ENCODE measurements at regions not wholly inside any gene's neighbourhood (a gene's known extent, or its start where the extent isn't known, plus 50 kb on each side); places are given as distances from the start of the nearest gene placed in this dataset.

- TF ChIP-seq CTCF (IDR thresholded peaks at IDR 0.05): no peak
- no peak for TF ChIP-seq POLR2A (IDR thresholded peaks at IDR 0.05)
Observed at GRCh38 chr4:180483036-180483435, 1760.2 kb upstream of the TENM3 start.
